ENCODE measurements at regions not wholly inside any gene's neighbourhood (a gene's known extent, or its start where the extent isn't known, plus 50 kb on each side); places are given as distances from the start of the nearest gene placed in this dataset.
A peak's percentile ranks its signal among the peaks of the same experiment; 100 is the strongest.

DNA sequence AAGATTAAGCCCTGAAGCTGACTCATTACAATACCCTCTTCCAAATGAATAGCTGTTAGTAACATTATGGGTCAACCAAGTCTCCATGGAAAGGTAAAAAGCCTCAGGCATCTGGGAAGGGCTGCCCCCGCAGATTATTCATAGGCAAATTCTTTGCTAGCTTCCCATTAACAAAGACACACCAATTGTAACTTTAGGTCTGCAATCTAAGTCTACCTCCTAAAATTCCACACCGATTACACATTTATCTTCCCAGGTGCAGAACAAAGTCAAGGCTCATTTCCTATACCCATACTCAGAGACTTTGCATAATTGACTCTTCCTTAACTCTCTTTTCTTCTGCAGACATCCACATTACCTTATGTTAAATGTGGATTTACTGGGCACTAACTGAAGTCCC is 826.3 kb upstream of the MBL2 start:
- Histone ChIP-seq H3K4me3 (ENCODE audit: control insufficient read depth in 2 of 3, extremely low read depth in 1 of 3, insufficient read depth in 2 of 3, low read depth in 1 of 3, low read length in 3 of 3) (no peak overlapping the region), H3K79me2 (ENCODE audit: control insufficient read depth, insufficient read depth, low read length) (no peaks in the 10 kb centered on the region), H3K27ac (ENCODE audit: control insufficient read depth, insufficient read depth, low read length) (peak overlapping the region; percentile 42), H3K27me3 (ENCODE audit: control insufficient read depth, extremely low read depth, insufficient read depth, low read length) (no peaks in the 10 kb centered on the region), H3K9me1 (ENCODE audit: control insufficient read depth, extremely low read depth, insufficient read depth, low read length) (no peaks in the 10 kb centered on the region), H4K20me1 (ENCODE audit: control insufficient read depth, extremely low read depth, insufficient read depth, low read length) (no peaks in the 10 kb centered on the region), H2AFZ (ENCODE audit: control insufficient read depth, low read length) (peak overlapping the region; percentile 32), H3K4me2 (ENCODE audit: control insufficient read depth, extremely low read depth, insufficient read depth, low read depth, low read length) (peak overlapping the region; percentile 29), H3K9ac (ENCODE audit: control insufficient read depth, extremely low read depth, insufficient read depth, low read length) (no peak overlapping the region), H3K9me3 (ENCODE audit: control insufficient read depth, low read depth, low read length) (no peaks in the 10 kb centered on the region), H3K4me1 (ENCODE audit: control insufficient read depth, extremely low read depth, insufficient read depth, low read length) (peaks cover 12% of the 10 kb centered on the region), H3K36me3 (ENCODE audit: control insufficient read depth in 2 of 2, extremely low read depth in 1 of 2, insufficient read depth in 2 of 2, low read length in 2 of 2) (no peaks in the 10 kb centered on the region)
- DNase-seq (ENCODE audit: low read depth, low spot score) (peak; percentile 25), FAIRE-seq (peak; percentile 93)
- no peak for TF ChIP-seq EZH2 (IDR thresholded peaks at IDR 0.05; ENCODE audit: low read length)
- TF ChIP-seq, protein P1, sequence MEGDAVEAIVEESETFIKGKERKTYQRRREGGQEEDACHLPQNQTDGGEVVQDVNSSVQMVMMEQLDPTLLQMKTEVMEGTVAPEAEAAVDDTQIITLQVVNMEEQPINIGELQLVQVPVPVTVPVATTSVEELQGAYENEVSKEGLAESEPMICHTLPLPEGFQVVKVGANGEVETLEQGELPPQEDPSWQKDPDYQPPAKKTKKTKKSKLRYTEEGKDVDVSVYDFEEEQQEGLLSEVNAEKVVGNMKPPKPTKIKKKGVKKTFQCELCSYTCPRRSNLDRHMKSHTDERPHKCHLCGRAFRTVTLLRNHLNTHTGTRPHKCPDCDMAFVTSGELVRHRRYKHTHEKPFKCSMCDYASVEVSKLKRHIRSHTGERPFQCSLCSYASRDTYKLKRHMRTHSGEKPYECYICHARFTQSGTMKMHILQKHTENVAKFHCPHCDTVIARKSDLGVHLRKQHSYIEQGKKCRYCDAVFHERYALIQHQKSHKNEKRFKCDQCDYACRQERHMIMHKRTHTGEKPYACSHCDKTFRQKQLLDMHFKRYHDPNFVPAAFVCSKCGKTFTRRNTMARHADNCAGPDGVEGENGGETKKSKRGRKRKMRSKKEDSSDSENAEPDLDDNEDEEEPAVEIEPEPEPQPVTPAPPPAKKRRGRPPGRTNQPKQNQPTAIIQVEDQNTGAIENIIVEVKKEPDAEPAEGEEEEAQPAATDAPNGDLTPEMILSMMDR (optimal IDR thresholded peaks at IDR 0.05 in 1 of 3, IDR thresholded peaks at IDR 0.05 in 1 of 3, conservative IDR thresholded peaks at IDR 0.05 in 1 of 3; ENCODE audit: extremely low read depth in 1 of 3, insufficient read depth in 2 of 3, low read length in 3 of 3): no peak
- dilution Hi-C loops (cut with MboI; ENCODE audit: extremely low pct_ligation_motif_present, low sequenced_read_pairs): no loop called here

DNA sequence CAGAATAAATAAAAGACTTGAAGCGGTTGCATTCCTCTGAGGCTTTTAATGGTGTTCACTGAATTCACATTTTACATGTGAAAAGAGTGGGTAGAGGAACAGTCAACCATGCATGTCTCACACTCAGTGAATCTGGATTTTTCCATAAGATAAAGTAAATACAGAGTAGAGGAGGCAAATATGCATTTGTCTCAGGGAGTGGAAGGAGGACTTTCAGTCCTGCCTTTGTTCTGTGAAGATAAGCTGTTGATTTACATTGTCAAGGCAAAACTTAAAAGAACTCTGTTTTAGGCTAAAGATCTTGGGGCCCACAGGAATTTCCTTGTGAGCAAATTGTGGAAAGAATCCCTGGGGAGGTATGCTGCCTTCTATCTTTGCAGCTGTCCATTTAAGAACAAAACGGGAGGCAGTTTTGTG is 825.3 kb upstream of the MBL2 start:
- H3K27ac ChIP-seq (ENCODE audit: control insufficient read depth, insufficient read depth, low read length): peak overlapping the region; percentile 0
- FAIRE-seq: peak; percentile 17
- no peak for DNase-seq (ENCODE audit: low read depth, low spot score)

More for the DNA sequence above, 825.3 kb upstream of the MBL2 start:
- no peaks in the 10 kb centered on the region for H3K9me3 ChIP-seq (ENCODE audit: control insufficient read depth, low read depth, low read length)
- H3K4me3 ChIP-seq (ENCODE audit: control insufficient read depth in 2 of 3, extremely low read depth in 1 of 3, insufficient read depth in 2 of 3, low read depth in 1 of 3, low read length in 3 of 3): no peak overlapping the region
- H3K9me1 ChIP-seq (ENCODE audit: control insufficient read depth, extremely low read depth, insufficient read depth, low read length): no peaks in the 10 kb centered on the region
- H3K27me3 ChIP-seq (ENCODE audit: control insufficient read depth, extremely low read depth, insufficient read depth, low read length): no peaks in the 10 kb centered on the region
- H3K36me3 ChIP-seq (ENCODE audit: control insufficient read depth in 2 of 2, extremely low read depth in 1 of 2, insufficient read depth in 2 of 2, low read length in 2 of 2): no peaks in the 10 kb centered on the region
- no peaks in the 10 kb centered on the region for H4K20me1 ChIP-seq (ENCODE audit: control insufficient read depth, extremely low read depth, insufficient read depth, low read length)
- peaks cover 12% of the 10 kb centered on the region for H3K4me1 ChIP-seq (ENCODE audit: control insufficient read depth, extremely low read depth, insufficient read depth, low read length)
- H3K4me2 ChIP-seq (ENCODE audit: control insufficient read depth, extremely low read depth, insufficient read depth, low read depth, low read length): no peak overlapping the region
- no peaks in the 10 kb centered on the region for H3K79me2 ChIP-seq (ENCODE audit: control insufficient read depth, insufficient read depth, low read length)
- dilution Hi-C loops (cut with MboI; ENCODE audit: extremely low pct_ligation_motif_present, low sequenced_read_pairs): no loop called here
- H2AFZ ChIP-seq (ENCODE audit: control insufficient read depth, low read length): no peak overlapping the region
- TF ChIP-seq, protein P1 (optimal IDR thresholded peaks at IDR 0.05 in 1 of 3, IDR thresholded peaks at IDR 0.05 in 1 of 3, conservative IDR thresholded peaks at IDR 0.05 in 1 of 3; ENCODE audit: extremely low read depth in 1 of 3, insufficient read depth in 2 of 3, low read length in 3 of 3): no peak
- TF ChIP-seq EZH2 (IDR thresholded peaks at IDR 0.05; ENCODE audit: low read length): no peak
- no peak overlapping the region for H3K9ac ChIP-seq (ENCODE audit: control insufficient read depth, extremely low read depth, insufficient read depth, low read length)
